Stimulated activated CD4-positive, alpha-beta T cell treated with anti-CD3 and anti-CD28 coated beads, Interleukin-4, amount 100 ng/mL, for 4 hours (primary cell): ENCODE measurements at regions not wholly inside any gene's neighbourhood (a gene's known extent, or its start where the extent isn't known, plus 50 kb on each side); places are given as distances from the start of the nearest gene placed in this dataset.
"Not testable (repeated sequence)": the region's sequence is repeated elsewhere in the genome, so short reads cannot be mapped to it uniquely, and the experiment has no call there.

Experiments
- DNase-seq, 2 experiments: peaks; one replicate each; pipeline ENCODE4 v3.0.0-alpha.2; 2020

GRCh38 chr17:27099266-27099665 is 194.6 kb upstream of the WSB1 start:
- not testable (repeated sequence) for DNase-seq

GRCh38 chr17:27104605-27105221 is 189.2 kb upstream of the WSB1 start:
- DNase-seq = not testable (repeated sequence)

GRCh38 chr17:27105636-27106035 is 188.3 kb upstream of the WSB1 start:
- no peak for DNase-seq

DNA sequence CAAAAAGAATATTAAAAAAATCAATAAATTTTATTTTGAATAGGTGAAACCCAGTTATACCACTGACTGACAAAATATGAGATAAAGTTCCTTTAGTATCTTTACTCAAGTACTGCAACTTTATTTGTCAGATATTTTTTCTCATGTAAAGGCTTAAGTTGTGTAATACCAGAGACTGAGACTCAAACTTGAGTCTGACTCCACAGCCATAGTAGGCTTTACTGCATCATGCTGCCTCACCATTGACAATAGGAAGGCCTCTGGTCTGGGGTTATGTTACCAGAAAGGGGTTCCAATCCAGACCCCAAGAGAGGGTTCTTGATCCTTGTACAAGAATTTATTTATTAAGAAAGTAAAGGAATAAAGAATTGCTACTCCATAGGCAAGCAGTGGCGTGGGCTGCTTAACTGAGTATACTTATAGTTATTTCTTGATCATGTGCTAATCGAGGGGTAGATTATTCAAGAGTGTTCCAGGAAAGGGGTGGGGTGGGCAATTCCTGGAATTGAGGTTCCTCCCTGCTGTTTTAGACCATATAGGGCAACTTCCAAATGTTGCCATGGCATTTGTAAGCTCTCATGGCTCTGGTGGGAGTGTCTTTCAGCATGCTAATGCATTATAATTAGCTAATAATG is 187.4 kb upstream of the WSB1 start:
- no peak for DNase-seq

DNA sequence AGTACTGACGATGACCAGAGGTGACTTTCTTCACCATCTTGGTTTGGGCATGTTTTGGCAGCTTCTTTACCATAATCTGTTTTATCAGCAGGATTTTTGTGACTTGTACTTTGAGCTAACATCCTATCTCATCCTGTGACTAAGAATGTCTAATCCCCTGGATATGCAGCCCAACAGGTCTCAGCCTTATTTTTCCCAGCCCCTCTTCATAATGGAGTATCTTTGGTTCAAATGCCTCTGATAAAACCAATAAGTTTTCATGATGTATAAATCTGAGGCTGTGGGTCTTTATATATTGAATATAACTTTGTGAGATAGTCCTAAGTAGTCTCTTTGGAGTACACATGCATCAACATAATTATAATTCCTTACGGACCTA is 186.9 kb upstream of the WSB1 start:
- no peak for DNase-seq

- not testable (repeated sequence) for DNase-seq
These were observed 186.3 kb upstream of the WSB1 start for GRCh38 chr17:27107386-27108328.

GRCh38 chr17:27109346-27109745 is 184.6 kb upstream of the WSB1 start:
- no peak for DNase-seq

DNA sequence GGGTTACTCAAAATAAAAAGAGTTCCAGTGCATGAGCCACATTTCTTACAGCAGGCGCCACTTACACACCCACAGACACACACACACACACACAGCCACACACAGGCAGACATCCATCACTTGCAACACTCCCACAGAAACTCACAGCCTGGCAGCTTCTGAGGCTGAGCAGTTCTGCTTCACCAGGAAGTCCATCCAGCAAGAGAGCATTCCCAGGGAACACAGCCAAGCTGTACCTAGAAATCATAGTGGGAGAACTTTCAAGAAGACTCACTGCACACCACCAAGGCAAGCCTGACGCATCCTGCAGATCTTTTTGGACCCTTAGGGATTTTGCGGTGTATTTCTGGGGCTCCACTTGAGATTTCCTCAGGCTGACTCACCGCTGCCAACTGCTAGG is 140.9 kb upstream of the WSB1 start:
- DNase-seq = no peak

- DNase-seq = no peak
These were observed 138.0 kb upstream of the WSB1 start for GRCh38 chr17:27155866-27156265.

GRCh38 chr17:27157297-27157696 is 136.6 kb upstream of the WSB1 start:
- DNase-seq = no peak

DNA sequence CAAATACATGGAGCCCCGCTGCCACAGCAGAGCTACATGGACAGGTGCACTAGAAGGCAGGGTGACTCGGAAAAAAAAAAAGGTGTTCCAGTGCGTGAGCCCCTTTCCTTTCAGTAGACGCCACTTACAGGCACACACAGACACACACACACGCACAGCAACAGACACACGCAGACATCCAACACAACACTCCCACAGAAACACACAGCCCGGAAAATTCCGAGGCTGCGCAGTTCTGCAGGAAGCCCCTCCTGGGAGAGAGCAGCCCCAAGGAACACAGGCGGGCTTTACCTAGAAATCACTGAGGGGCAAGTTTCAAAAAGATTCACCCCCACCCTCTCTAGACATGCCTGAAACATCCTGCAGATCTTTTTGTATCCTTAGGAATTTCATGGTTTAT is 136.0 kb upstream of the WSB1 start:
- no peak for DNase-seq

- DNase-seq = no peak
These were observed 135.5 kb upstream of the WSB1 start for GRCh38 chr17:27158382-27158781.

- DNase-seq = no peak
These were observed 113.6 kb upstream of the WSB1 start for GRCh38 chr17:27180322-27180721.

DNA sequence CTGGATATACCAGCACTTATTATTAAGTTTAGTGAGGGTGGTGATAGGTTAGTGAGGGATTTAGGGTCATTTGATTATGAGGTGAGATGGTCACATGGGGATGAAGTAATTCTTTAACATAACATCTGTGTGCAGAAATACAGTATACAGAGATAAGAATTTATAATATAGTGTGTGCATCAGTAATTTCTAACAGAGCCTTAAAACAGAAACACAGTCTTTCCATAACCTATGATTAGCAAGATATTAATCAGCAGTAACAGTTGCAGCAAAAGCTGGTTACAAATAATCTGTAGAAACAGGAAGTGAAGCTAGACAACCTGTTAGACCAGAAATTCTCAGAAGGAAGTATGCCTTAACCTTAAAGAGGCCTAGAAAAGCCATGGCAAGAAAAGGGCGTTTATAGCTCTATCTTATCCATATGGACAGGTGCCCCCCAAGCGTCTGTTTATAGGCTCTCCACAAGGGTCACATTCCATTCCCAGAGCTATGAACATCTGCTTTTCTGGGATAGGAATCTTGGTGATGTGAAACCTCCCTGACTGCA is 112.5 kb upstream of the WSB1 start:
- DNase-seq = not testable (repeated sequence)

- no peak for DNase-seq
These were observed 112.0 kb upstream of the WSB1 start for GRCh38 chr17:27181935-27182334.

- not testable (repeated sequence) for DNase-seq
These were observed 96.4 kb upstream of the WSB1 start for GRCh38 chr17:27197505-27197904.

DNA sequence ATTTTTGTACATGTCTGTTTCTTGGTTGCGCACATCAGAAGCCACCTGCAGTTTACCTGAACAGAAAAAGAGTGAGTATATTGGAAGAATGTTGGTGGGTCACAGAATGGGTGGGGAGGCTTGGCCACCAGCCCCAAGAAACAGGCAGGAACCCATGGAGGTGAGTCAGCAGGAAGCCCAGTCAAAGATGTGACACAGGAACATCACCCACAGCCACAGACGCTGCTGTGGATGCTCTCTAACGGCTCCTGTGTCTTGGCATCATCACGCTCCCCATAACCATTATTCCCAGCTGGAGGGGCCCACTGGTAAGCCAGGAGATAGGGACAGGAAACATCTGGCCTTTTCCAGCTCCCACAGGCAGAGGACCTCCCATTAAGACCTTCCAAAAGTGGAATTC is 94.0 kb upstream of the WSB1 start:
- DNase-seq = no peak

GRCh38 chr17:27200476-27200875 is 93.4 kb upstream of the WSB1 start:
- DNase-seq = no peak

- DNase-seq = no peak
These were observed 90.7 kb upstream of the WSB1 start for GRCh38 chr17:27203241-27203640.

GRCh38 chr17:27206447-27206846 is 87.5 kb upstream of the WSB1 start:
- DNase-seq = no peak

GRCh38 chr17:27207073-27207513 is 86.8 kb upstream of the WSB1 start:
- no peak for DNase-seq

- not testable (repeated sequence) for DNase-seq
These were observed 85.5 kb upstream of the WSB1 start for GRCh38 chr17:27208370-27208769.

DNA sequence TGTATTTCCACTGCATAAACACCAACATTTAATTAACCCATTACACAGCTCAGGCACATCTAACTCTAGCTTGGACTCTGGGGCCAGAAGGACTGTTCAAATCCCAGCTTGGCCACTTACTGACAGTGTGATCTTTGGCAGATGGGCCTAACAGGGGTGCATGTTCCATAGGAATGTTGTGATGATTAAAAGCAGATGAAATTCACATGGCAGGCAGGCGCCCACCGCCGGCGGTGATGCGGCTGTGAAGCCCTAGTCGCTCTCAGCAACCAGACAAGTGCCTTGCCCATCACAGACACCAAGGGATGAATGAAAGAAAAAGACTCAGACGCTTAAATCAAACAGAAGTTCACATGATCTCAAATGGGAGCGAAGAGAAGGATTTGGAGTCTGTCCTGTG is 84.6 kb upstream of the WSB1 start:
- DNase-seq = no peak

DNA sequence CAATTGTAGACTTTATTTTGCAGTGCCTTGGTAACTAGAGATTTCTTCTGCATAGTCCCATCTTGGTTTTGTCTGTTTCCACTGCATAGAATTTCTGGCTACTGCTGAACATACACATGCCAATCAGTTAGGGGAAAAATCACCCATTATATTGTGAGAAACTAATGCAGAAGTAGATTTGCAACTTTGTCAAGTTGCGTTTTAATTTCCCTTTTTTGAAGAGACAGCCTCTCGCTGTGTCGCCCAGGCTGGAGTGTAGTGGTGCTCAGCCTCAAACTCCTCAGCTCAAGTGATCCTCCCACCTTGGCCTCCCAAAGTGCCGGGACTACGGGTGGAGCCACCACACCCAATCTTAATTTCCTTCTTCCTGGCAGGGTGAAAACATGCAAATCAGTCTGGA is 83.1 kb upstream of the WSB1 start:
- DNase-seq = not testable (repeated sequence)
